Stomach (tissue), 4 donors: ENCODE measurements at regions not wholly inside any gene's neighbourhood (a gene's known extent, or its start where the extent isn't known, plus 50 kb on each side); places are given as distances from the start of the nearest gene placed in this dataset.

Source experiments
- CTCF ChIP-seq, 7 experiments: fragments of 450-650 bp in 4 of 7; fragments of 200-600 bp in 3 of 7; sonication (generic) in 3 of 7; IDR thresholded peaks; one replicate each; pipeline ENCODE4 v1.5.1; 2016 to 2019; ENCODE audit warnings: antibody characterized with exemption in 7 of 7, control low read depth in 2 of 7, mild to moderate bottlenecking in 1 of 7
- POLR2AphosphoS5 ChIP-seq, 3 donors: sonication (generic); formaldehyde crosslinking; IDR thresholded peaks; one replicate each; pipeline ENCODE4 v1.6.1; 2016; ENCODE audit warnings: antibody characterized with exemption in 3 of 3

GRCh38 chr3:146796078-146796477 is 190.9 kb upstream of the PLSCR5 start:
- no peak for TF ChIP-seq CTCF (IDR thresholded peaks at IDR 0.05)
- TF ChIP-seq POLR2AphosphoS5 (IDR thresholded peaks at IDR 0.05) = no peak
